IPS-NIHi11 (cell line): ENCODE measurements at regions not wholly inside any gene's neighbourhood (a gene's known extent, or its start where the extent isn't known, plus 50 kb on each side); places are given as distances from the start of the nearest gene placed in this dataset.
A peak's percentile ranks its signal among the peaks of the same experiment; 100 is the strongest.
"Not testable (repeated sequence)": the region's sequence is repeated elsewhere in the genome, so short reads cannot be mapped to it uniquely, and the experiment has no call there.

ENCODE experiments used
- DNase-seq: peaks from one replicate; pipeline ENCODE4 v3.0.0; 2012; ENCODE audit warnings: mixed read lengths, low spot score

- DNase-seq = peak; percentile 42
Observed at GRCh38 chr16:27600381-27600780, 50.4 kb downstream of the KATNIP start.

DNA sequence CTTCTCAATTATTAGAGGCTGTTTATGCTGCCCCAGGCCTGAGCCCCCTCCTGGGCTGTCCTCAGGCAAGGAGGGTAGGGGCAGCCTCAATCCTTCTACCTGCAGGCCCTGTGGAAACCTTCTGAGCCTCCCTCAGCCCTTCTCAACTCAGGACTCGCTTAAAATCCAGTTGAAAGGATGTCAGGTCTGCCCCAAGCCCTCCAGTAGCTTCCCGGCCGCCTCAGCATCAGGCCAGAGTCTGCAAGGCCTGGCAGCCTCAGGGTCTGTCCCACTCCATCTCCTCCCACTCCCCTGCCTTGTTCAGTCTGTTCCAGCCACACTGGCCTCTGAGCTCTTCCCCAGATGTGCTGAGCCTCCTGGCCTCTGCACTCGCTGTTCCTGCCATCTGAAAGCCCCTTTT, 52.2 kb downstream of the KATNIP start:
- DNase-seq = no peak

DNA sequence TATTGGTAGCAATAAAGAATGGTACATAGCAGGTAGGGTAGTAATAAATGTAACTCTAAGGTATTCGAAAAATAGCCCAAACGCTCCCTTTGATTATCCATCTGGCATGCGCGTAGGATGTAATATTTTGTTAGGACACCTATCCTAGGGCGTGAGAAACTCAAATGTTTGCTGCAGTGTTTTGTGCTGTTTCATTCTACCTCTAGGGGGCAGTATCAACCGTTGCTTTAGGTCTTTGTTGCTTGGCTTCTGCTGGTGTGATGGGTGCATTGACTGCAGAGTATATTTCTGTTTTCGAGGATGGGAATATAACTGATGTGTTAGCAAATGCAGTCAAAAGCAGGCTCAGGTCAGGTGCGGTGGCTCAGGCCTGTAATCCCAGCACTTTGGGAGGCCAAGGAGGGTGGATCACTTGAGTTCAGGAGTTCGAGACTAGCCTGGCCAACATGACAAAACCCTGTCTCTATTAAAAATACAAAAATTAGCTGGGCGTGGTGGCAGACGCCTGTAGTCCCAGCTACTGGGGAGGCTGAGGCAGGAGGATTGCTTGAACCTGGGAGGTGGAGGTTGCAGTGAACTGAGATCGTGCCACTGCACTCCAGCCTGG, 55.7 kb downstream of the KATNIP start:
- DNase-seq = peak; percentile 66

GRCh38 chr16:27611340-27611739, 61.4 kb downstream of the KATNIP start:
- no peak for DNase-seq

DNA sequence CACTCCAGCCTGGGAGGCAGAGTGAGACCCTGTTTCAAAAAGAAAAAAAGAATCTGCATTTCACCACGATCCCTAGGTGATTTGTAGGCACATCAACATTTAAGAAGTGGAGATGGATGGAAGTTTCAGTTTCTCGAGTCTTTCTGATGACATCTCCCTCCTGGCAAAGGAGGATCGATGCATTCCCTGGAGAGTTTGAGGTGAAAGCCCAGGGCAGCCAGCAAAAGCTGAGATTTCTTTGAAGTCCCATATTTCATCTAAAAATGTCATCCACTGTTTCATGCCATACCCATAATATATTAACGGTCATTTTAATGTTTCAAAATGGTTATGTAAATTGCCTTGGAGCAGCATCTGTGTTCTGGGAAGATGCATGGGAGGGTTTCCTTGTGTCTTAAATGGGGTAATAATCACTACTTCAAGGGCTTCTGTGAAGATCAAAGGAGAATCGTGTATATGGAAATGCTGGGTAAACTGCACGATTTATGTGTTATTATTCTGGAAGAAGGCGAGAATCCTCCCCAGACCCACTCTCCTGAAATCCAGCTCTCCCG, 63.4 kb downstream of the KATNIP start:
- no peak for DNase-seq

DNA sequence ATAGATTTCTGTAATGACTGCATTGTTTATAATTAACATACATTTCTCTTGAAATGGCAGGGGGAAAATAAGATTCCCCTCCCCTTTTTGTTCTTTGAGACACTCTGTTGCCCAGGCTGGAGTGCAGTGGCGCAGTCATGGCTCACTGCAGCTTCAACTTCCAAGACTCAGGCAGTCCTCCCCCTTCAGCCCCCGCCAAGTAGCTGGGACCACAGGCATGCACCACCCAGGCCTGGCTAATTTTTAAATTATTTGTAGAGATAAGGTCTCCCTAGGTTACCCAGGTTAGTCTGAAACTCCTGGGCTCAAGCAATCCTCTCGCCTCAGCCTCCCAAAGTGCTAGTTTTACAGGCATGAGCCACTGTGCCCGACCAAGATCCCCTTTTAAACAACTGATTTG, 67.7 kb downstream of the KATNIP start:
- no peak for DNase-seq

DNA sequence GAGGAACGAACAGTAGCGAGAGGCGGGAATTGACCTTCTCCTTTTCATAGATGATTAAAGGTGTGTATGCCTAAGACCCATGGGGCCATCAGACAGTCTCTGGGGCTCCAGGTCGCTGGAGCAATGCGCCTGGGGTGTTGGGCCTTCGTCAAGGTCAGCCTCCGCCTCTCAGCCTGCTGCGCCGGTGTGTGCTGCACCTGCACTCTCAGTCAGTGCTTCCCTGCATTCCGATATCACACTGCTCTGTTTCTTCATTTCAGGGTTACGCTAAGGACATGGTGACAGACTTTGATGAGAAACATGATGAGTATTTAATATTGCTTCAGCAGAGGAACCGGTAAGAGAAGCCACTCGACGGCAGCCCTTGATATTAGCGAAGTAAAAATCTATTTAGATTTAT, 68.2 kb downstream of the KATNIP start:
- DNase-seq = no peak

DNA sequence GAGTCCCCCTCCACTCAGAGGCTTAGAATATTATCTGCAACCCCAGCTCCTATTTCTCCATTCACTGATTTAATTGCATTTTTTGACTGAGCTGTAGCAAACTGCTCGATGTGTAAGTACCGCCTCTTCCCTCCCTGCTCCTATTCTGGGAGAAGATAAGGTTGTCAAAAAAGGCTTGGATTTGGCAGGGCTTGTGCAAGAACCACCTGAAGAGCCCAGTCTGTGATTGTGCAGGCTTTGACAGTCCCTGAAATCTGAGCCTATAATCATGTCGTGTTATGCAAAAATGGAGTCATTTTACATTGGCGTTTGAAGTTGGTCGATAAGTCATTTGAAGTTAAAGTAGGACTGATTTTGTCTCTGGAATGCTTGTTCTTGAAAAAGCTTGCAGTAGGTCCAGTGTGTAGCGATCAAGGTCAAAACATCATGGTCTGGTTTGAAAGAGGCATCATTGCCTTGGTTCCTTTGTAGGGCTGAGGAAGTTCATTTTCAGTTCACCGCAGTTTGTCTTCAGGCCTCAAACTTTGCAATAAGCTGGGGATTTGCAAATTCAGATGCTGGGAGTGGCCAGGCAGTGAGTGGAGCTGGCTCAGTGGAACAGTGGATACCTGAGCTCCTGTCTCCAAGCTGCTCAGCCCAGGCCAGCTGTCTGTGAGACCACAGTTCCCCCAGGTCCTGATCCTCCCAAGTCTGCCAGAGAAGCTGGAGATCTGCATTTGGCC, 68.8 kb downstream of the KATNIP start:
- DNase-seq = no peak

DNA sequence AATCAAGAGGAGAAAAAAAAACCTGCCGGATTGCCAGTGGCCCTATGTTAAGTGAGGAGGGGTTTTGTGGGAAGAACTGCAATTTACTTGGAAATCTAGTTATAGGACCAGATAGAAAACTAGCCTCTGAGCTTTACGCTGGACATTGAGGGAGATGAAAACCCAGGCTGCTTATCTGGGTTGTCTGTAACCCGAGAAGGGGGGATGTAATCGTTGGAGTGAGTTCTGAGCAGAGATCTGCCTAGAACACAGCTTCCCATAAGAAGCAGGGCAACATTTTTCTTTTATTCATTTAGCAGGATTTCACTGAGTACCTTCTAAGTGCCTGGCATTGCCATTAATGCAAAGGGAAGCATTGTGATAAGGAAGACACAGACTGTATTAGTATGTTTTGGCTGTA, 70.6 kb downstream of the KATNIP start:
- no peak for DNase-seq

GRCh38 chr16:27624154-27625049, 74.5 kb downstream of the KATNIP start:
- no peak for DNase-seq

DNA sequence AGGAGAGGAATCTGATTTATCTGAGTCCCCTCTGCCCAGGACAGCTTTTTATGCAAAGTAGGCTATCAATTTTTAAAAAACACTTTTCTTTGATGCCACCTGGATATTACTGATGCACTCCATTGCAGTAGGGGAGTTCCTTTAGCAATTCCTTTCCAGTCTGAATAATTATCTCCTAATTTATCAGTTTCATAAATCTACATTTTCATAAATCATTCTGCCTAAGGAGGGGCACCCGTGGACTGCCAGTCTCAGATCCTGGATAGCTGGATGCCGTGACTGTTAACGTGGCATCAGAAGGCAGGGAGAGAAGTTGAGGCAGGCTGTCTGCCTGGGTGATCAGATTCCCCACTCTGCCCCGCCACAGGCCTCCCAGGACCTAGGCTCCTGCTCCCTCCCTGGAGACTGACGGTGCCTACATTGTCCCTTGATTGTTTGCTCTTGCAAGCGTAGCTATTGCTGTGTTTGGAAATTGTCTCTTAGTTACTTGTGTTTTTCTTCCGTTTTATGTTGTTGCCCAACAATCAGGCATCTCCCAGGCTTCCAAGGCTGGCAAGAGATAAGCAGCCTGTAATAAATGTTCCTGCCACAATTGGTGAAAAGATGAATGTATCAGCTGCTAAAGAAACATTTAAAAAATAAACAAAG, 75.2 kb downstream of the KATNIP start:
- no peak for DNase-seq

DNA sequence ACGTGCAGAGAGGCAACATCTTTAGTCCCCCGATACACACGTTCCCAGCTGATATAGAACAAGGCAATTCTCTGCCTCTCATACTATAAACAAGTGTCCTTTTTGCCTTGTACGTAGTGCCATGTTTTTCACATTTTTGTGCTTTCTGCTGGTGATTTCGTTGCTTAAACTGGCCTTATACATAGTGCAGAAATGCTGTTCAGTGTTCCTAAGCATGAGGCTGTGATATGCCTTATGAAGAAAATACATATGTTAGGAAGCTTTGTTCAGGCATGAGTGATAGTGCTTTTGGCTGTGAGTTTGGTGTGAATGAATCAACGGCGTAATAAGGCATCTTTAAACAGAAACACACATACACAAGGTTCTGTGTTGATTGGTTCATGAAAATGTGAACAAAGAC, 77.2 kb downstream of the KATNIP start:
- no peak for DNase-seq

- no peak for DNase-seq
Observed at GRCh38 chr16:27628241-27628942, 78.4 kb downstream of the KATNIP start.

- DNase-seq = not testable (repeated sequence)
Observed at GRCh38 chr16:27628943-27629462, 79.1 kb downstream of the KATNIP start.

DNA sequence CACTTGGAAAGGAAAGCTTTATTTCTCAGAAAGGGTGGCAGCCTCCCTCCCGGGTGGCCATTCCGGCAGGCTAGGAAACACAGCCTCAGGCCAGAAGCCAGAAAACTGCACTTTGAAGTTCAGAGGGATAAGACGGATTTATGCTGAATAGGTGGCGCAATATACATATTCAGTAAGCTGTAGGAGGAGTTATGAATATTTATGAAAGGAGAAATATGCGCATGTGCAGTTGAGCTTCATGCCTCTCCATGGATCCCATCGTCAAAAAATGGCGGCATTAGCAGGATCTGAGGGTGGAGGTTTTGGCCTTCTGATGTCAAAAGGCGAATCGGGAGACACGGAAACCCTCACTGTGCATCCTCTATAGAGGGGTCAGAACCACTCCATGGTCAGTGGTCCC, 82.3 kb downstream of the KATNIP start:
- no peak for DNase-seq

GRCh38 chr16:27633221-27633620, 83.3 kb downstream of the KATNIP start:
- DNase-seq = no peak

- DNase-seq = no peak
Observed at GRCh38 chr16:27633721-27634120, 83.8 kb downstream of the KATNIP start.

- DNase-seq = no peak
Observed at GRCh38 chr16:27634779-27635178, 84.8 kb downstream of the KATNIP start.

- peak; percentile 25 for DNase-seq
Observed at GRCh38 chr16:27636453-27637240, 86.7 kb downstream of the KATNIP start.

DNA sequence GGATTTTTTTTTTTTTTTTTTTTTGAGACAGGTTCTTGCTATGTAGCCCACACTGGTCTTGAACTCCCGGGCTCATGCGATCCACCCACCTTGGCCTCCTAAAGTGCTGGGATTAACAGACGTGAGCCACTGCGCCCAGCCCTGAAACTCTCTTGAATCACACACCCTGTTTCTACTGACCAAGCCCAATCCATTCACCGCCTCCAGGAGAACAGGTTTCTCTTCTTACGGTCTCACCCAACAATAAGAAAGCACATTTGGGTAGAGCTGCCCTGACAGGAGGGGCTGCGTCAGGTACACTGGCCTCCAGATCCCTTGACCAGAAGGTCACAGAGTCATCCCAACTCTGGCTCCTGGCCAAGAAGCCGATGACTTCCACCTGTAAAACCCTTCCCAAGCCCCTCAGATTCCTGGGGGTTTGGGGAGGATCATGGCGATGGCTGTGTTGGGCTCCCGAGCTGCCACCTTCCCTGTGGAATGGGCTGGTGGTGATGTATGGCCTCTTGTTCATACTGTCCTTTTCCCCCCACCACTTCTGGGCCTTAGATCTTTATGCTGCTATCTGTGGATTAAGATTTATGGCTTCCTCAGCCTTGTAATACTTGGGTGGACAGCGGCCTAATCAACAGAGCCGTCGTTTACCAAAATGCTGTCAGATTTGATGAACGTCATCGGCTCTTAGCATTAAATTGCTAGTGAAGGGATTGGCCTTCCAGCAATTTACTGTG, 89.1 kb downstream of the KATNIP start:
- DNase-seq = no peak
